HG03103 (cell line): ENCODE measurements at regions not wholly inside any gene's neighbourhood (a gene's known extent, or its start where the extent isn't known, plus 50 kb on each side); places are given as distances from the start of the nearest gene placed in this dataset.
"Not testable (repeated sequence)": the region's sequence is repeated elsewhere in the genome, so short reads cannot be mapped to it uniquely, and the experiment has no call there.

Experiments
- ATAC-seq: cut with Tn5 transposase; IDR thresholded peaks from one replicate; pipeline ENCODE4 v1.9.1; 2021; ENCODE audit warnings: low read depth; ENCODE audit not compliant: unreplicated experiment

DNA sequence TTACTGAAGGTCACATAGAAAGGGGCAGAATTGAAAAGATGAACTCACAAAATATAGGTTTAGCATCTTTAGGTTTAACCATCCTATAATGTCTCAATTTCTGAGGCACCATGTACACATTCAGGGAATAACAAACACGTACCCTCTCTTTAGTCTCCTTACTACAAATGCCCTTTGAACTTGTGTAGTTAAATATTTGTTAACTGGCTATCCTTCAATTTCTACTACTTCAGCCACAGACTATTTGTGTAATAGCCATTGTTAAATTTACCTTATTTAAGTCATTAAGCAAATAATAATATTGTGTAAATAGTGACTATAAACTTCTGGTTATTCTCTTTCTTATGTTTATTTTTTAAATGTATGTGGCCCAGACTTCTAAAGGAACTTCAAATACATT lies 600.5 kb downstream of the KCNT2 start:
- no peak for ATAC-seq

- ATAC-seq = no peak
These were observed 602.8 kb downstream of the KCNT2 start for GRCh38 chr1:196005426-196005825.

- ATAC-seq = not testable (repeated sequence)
These were observed 603.9 kb downstream of the KCNT2 start for GRCh38 chr1:196004388-196004787.

- ATAC-seq = no peak
These were observed 605.3 kb downstream of the KCNT2 start for GRCh38 chr1:196002906-196003305.

- ATAC-seq = not testable (repeated sequence)
These were observed 605.9 kb downstream of the KCNT2 start for GRCh38 chr1:196002296-196002695.

GRCh38 chr1:196001188-196001587 lies 607.1 kb downstream of the KCNT2 start:
- no peak for ATAC-seq

DNA sequence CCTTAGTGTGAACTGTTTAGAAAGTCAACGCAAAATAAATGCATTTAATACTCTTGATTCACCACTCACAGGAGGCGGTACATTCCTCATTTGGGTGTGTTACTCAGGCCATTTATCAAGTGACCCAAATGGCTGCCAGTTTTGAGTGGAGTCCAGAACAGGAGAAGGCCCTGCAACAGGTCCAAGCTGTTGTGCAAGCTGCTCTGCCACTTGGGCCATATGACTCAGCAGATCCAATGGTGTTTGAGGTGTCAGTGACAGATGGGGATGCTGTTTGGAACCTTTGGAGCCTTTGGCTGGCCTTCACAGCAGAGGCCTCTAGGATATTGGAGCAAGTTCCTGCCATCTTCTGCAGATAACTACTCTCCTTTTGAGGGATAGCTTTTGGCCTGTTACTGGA lies 609.2 kb downstream of the KCNT2 start:
- no peak for ATAC-seq

DNA sequence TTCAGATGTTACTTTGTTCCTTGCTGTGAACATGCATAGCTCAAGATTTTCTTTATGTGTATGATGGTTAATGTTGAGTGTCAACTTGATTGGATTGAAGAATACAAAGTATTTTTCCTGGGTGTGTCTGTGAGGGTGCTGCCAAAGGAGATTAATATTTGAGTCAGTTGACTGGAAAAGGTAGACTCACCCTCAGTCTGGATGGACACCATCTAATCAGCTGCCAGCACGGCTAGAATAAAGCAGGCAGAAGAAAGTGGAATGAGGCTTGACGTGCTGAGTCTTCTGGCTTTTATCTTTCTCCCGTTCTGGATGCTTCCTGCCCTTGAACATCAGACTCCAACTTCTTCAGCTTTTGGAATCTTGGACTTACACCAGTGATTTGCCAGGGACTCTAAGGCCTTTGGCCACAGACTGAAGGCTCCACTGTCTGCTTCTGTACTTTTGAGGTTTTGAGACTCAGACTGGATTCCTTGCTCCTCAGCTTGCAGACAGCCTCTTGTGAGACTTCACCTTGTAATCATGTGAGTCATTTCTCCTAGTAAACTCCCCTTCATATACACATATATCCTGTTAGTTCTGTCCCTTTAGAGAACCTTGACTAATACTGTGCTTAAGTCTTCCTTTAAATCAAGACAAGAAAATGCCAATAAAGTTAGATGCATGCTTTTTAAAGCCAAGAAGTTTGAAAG lies 626.6 kb downstream of the KCNT2 start:
- no peak for ATAC-seq

DNA sequence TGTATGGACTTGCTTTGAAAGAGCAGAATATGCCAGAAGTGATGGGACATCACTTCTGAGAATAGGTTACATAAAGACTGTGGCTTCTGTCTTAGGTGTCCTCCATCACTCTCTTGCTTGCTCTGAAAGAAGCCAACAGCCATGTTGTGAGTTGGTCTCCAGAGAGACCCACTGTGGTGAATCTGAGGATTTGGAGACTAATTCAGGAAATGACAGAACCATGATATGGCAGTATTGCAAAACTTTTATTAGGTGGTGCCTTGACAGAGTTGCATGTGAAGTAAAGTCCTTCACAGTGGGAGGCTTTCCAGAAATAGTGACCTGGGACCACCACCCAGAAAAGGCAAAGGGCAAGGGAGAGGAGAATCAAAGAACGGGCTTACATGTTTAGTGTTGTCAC lies 628.6 kb downstream of the KCNT2 start:
- ATAC-seq = no peak

GRCh38 chr1:195973311-195973904 lies 634.8 kb downstream of the KCNT2 start:
- no peak for ATAC-seq

DNA sequence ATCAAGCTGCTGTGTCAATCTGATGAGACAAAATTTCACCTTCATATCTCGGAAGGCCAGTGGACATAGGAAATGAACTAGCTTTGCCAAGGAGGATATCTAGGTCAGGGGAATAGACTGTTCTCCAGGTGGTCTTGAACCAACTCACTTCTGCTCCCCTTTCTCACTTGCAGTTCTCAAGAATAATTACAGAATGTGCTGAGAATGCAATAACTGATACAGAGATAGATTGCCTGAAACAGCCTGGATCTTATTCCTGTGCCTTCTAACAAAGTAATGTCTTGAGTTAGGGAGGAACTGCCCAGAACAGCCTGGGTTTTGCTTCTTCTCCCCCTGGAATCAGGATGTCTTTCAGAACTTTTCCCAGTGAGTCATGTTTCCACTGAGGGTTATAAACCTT lies 636.7 kb downstream of the KCNT2 start:
- no peak for ATAC-seq

DNA sequence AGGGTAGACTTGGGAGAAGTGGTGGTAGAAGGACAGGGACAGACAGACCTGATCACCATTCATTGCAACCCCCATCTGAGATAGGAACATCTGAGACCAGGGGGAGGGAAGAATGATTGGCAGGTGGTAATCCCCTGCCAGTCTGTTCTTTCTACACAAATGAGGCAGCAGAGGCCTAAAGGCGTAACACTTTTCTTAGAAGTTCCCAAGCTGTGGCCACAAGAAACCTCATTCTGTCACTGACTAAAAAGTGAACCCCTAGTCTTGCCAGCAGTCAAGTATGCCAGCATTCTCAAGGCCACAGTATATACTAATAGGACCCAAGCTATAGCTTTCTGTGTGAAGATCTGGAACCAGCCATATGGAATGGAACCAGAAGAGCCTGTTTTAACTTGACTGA lies 638.0 kb downstream of the KCNT2 start:
- ATAC-seq = no peak

DNA sequence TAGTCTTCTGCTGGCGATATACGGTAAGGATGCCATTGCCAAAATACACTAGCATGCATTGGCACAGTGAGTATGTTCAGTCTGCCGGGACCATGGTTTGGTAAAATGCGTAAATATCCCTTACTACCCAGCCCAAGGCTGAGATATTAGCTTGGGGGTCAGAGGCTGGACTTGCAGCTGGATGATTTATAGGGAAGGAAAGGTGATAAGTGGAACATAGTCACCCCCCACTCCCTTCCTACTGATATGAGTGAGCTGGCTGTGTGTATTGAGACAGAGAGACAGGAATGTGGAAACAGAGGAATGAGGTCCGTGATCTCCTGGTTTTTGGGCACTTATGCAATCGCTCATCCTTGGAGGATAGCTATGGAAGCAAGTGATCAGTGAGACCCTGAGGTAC lies 642.8 kb downstream of the KCNT2 start:
- no peak for ATAC-seq

DNA sequence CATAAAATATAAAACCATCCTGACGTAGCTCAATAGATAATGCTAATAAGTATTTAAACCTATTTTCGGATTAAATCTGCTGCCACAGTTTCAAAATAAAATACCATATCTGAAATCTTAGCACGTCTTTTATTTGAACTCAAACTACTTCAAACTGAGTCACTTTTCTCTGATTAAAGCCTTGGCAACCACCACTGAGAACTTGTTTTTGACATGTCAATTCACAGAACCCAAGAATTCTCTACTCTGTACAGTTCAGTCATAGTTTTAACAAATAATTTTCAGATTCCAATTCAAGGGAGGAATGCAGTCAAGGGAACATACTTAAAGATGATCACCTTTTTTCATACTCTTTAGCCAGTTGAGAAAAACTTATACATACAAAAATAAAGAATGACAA lies 643.2 kb downstream of the KCNT2 start:
- no peak for ATAC-seq

- ATAC-seq = no peak
These were observed 643.7 kb downstream of the KCNT2 start for GRCh38 chr1:195964516-195964915.

- ATAC-seq = no peak
These were observed 646.2 kb downstream of the KCNT2 start for GRCh38 chr1:195962051-195962450.

DNA sequence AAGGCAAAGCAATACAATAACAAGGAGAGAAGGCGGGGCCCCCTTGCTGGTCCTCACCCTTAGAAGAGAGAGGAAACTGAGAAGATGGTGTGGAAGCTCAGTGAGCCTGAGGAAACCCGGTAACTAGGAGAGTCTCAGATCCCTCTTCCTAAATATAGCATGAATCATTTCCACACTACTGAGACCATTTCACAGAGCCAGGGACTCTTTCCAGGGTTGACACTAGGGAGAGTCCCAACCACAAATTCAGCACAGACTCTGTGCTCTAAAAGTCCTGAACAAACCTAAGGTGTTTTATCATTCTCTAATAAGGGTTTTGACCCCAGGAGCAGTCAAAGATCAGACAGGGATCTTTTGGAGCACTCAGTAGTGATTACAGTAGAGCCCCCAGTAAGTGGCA lies 647.7 kb downstream of the KCNT2 start:
- no peak for ATAC-seq

- no peak for ATAC-seq
These were observed 650.1 kb downstream of the KCNT2 start for GRCh38 chr1:195958131-195958530.

GRCh38 chr1:195956845-195957244 lies 651.4 kb downstream of the KCNT2 start:
- no peak for ATAC-seq

DNA sequence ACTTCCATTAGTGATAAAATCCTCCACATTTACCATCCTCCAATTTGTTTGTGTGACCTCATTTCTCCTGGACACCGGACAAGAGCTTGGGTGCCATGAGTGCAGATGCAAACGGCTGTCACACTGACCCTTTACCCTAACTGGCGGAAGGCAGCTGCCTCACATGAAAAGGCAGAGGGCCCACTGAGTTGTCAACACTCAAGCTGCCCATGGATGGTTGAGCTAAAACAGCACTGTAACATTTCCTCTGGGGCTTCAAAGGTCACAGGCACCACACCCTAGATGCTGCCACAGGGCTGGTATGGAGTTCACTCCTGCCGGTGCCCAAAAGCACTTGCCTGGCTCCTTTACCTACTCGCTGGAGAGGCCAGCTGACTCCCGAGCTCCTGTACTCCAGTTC lies 653.4 kb downstream of the KCNT2 start:
- ATAC-seq = no peak

GRCh38 chr1:195951313-195951712 lies 656.9 kb downstream of the KCNT2 start:
- no peak for ATAC-seq

GRCh38 chr1:195948123-195948895 lies 659.9 kb downstream of the KCNT2 start:
- no peak for ATAC-seq
